HCT116 (cell line): ENCODE measurements at regions not wholly inside any gene's neighbourhood (a gene's known extent, or its start where the extent isn't known, plus 50 kb on each side); places are given as distances from the start of the nearest gene placed in this dataset.

Experiments
- ATAC-seq: fragments of 200-7000 bp; cut with Tn5 transposase; 2 replicates; pipeline ENCODE4 v1.9.1; 2020; ENCODE audit warnings: mild to moderate bottlenecking, moderate library complexity
- BruUV-seq: library from RNA; stranded (reverse); fragments of 400-500 nt; replicated peaks from 2 replicates; lab custom pipeline; 2021; lab: Mats Ljungman, UMichigan
- CTCF ChIA-PET: fragments of 300-600 bp; sonication (Branson Sonifier 250); formaldehyde crosslinking; loops from one replicate; lab custom pipeline; 2021; ENCODE audit warnings: antibody characterized with exemption; lab: Charles Lee
- POLR2A ChIA-PET: fragments of 300-600, 350-600 bp; sonication (Branson Sonifier 250); formaldehyde crosslinking; loops from one replicate; lab custom pipeline; 2021; ENCODE audit warnings: antibody characterized with exemption; lab: Charles Lee
- RAD21 ChIA-PET, 2 experiments: fragments of 300-600 bp; sonication (Branson Sonifier 250); formaldehyde crosslinking; loops; one replicate each; lab custom pipeline; 2023; ENCODE audit warnings: low total read pairs in 2 of 2; ENCODE audit not compliant: uncharacterized antibody in 2 of 2, unreplicated experiment in 2 of 2, low non-redundant PET in 1 of 2; lab: Charles Lee
- DNase-seq: peaks from one replicate; pipeline ENCODE4 v3.0.0-alpha.2; 2010; ENCODE audit warnings: low read depth, low spot score
- H2AFZ ChIP-seq: fragments of 200-600 bp; shearing (Covaris generic), sonication (generic); 2 replicates; pipeline ENCODE4 v1.6.1; 2017; ENCODE audit warnings: low read depth, mixed run types, mixed read lengths, antibody characterized with exemption, low read length; ENCODE audit not compliant: poor library complexity, severe bottlenecking
- H3K27ac ChIP-seq: 2 replicates; pipeline ENCODE4 v1.5.1; 2012; ENCODE audit warnings: low read depth, low read length
- H3K27me3 ChIP-seq: fragments of 200-600 bp; sonication (generic); 2 replicates; pipeline ENCODE4 v1.6.1; 2016; ENCODE audit warnings: mixed run types, low read length, mixed read lengths; ENCODE audit not compliant: insufficient read depth
- H3K36me3 ChIP-seq, 2 experiments: fragments of 200-500 bp in 1 of 2; fragments of 200-600 bp in 1 of 2; sonication (Bioruptor generic) in 1 of 2; sonication (generic) in 1 of 2; 2 replicates each; pipeline versions ENCODE4 v1.5.1 to v1.6.1; 2014 to 2016; ENCODE audit warnings: low read length in 2 of 2, inconsistent platforms in 1 of 2, mixed read lengths in 1 of 2, mixed run types in 1 of 2; ENCODE audit not compliant: insufficient read depth in 2 of 2, control insufficient read depth in 1 of 2
- H3K4me1 ChIP-seq, 2 experiments: fragments of 200-600 bp in 1 of 2; sonication (generic) in 1 of 2; 2 replicates each; pipeline versions ENCODE4 v1.5.1 to v1.6.1; 2012 to 2017; ENCODE audit warnings: low read length in 2 of 2, inconsistent platforms in 1 of 2, mild to moderate bottlenecking in 1 of 2, mixed read lengths in 1 of 2, mixed run types in 1 of 2, moderate library complexity in 1 of 2; ENCODE audit not compliant: insufficient read depth in 2 of 2, control insufficient read depth in 1 of 2
- H3K4me2 ChIP-seq: fragments of 200-600 bp; sonication (generic); 2 replicates; pipeline ENCODE4 v1.6.1; 2017; ENCODE audit warnings: mixed run types, low read length, mixed read lengths
- H3K4me3 ChIP-seq, 2 experiments: fragments of 200-600 bp in 1 of 2; sonication (generic) in 1 of 2; replicated peaks in 1 of 2; 2 replicates each; pipeline ENCODE4 v1.5.1; 2011 to 2016; ENCODE audit warnings: low read length in 2 of 2, control low read depth in 1 of 2, low read depth in 1 of 2, mild to moderate bottlenecking in 1 of 2, mixed read lengths in 1 of 2, mixed run types in 1 of 2
- H3K79me2 ChIP-seq: fragments of 200-600 bp; sonication (generic); 2 replicates; pipeline ENCODE4 v1.6.1; 2017; ENCODE audit warnings: mild to moderate bottlenecking, mixed run types, low read length, moderate library complexity, mixed read lengths; ENCODE audit not compliant: insufficient read depth
- H3K9ac ChIP-seq: fragments of 200-600 bp; sonication (generic); 2 replicates; pipeline ENCODE4 v1.6.1; 2016; ENCODE audit warnings: low read length, mixed read lengths
- H3K9me2 ChIP-seq: fragments of 200-600 bp; sonication (generic), shearing (Covaris generic); 2 replicates; pipeline ENCODE4 v1.6.1; 2017; ENCODE audit warnings: mixed run types, mild to moderate bottlenecking, moderate library complexity; ENCODE audit not compliant: insufficient read depth
- H3K9me3 ChIP-seq, 2 experiments: fragments of 200-500 bp in 1 of 2; fragments of 200-600 bp in 1 of 2; sonication (Bioruptor generic) in 1 of 2; sonication (generic) in 1 of 2; 2 replicates each; pipeline ENCODE4 v1.6.1; 2014 to 2017; ENCODE audit warnings: low read length in 2 of 2, mixed read lengths in 2 of 2, inconsistent platforms in 1 of 2, low read depth in 1 of 2, mild to moderate bottlenecking in 1 of 2, mixed run types in 1 of 2, moderate library complexity in 1 of 2; ENCODE audit not compliant: control insufficient read depth in 1 of 2, insufficient read depth in 1 of 2
- H4K20me1 ChIP-seq: fragments of 200-600 bp; sonication (generic), shearing (Covaris generic); 2 replicates; pipeline ENCODE4 v1.6.1; 2017; ENCODE audit warnings: mixed run types, mild to moderate bottlenecking, moderate library complexity; ENCODE audit not compliant: insufficient read depth
- CEBPB ChIP-seq: IDR thresholded peaks from 2 replicates; pipeline ENCODE4 v1.6.1; 2012; ENCODE audit warnings: low read depth
- EGR1 ChIP-seq: IDR thresholded peaks from 2 replicates; pipeline ENCODE4 v1.6.1; 2012; ENCODE audit warnings: low read depth
- ELF1 ChIP-seq: IDR thresholded peaks from 2 replicates; pipeline ENCODE4 v1.6.1; 2012; ENCODE audit warnings: low read depth, borderline replicate concordance
- EZH2 ChIP-seq: fragments of 200-600 bp; sonication (generic); IDR thresholded peaks from 2 replicates; pipeline ENCODE4 v1.6.1; 2017; ENCODE audit warnings: antibody characterized with exemption, mixed run types
- FOSL1 ChIP-seq: IDR thresholded peaks from 2 replicates; pipeline ENCODE4 v1.6.1; 2012; ENCODE audit warnings: low read depth
- MAX ChIP-seq: IDR thresholded peaks from 2 replicates; pipeline ENCODE4 v1.6.1; 2012
- POLR2AphosphoS5 ChIP-seq: IDR thresholded peaks from 2 replicates; pipeline ENCODE4 v1.6.1; 2011; ENCODE audit warnings: mild to moderate bottlenecking, low read depth, low read length, moderate library complexity
- RAD21 ChIP-seq: IDR thresholded peaks from 2 replicates; pipeline ENCODE4 v1.6.1; 2012; ENCODE audit warnings: low read depth, mild to moderate bottlenecking
- TCF7L2 ChIP-seq: IDR thresholded peaks from 2 replicates; pipeline ENCODE4 v1.7.0; 2011; ENCODE audit warnings: borderline replicate concordance, inconsistent platforms; ENCODE audit not compliant: insufficient read depth, insufficient read length; ENCODE audit errors: extremely low read depth
- ZFX ChIP-seq: fragments of 450-650 bp; IDR thresholded peaks from 2 replicates; pipeline ENCODE4 v1.6.1; 2017
- intact Hi-C: fragments of 100-400 bp; cut with micrococcal nuclease; formaldehyde crosslinking; loops from 2 replicates; pipeline ENCODE4 v1.10.0; 2022
- TF ChIP-seq, protein P1 (sequence below), 3 experiments: fragments of 200-600 bp in 1 of 3; sonication (generic) in 1 of 3; IDR thresholded peaks in 2 of 3; conservative IDR thresholded peaks in 1 of 3; 2 replicates each; pipeline ENCODE4 v1.5.1; 2012 to 2017; ENCODE audit warnings: low read depth in 2 of 3, low read length in 2 of 3, antibody characterized with exemption in 1 of 3, borderline replicate concordance in 1 of 3, control low read depth in 1 of 3, mild to moderate bottlenecking in 1 of 3, mixed read lengths in 1 of 3, mixed run types in 1 of 3, moderate library complexity in 1 of 3; ENCODE audit not compliant: insufficient read depth in 1 of 3
- TF ChIP-seq, protein P2 (sequence below): IDR thresholded peaks from 2 replicates; pipeline ENCODE4 v1.6.1; 2011; ENCODE audit warnings: mild to moderate bottlenecking, low read length, moderate library complexity; ENCODE audit not compliant: insufficient replicate concordance; ENCODE audit errors: extremely low read depth
- TF ChIP-seq, protein P3 (sequence below): IDR thresholded peaks from 2 replicates; pipeline ENCODE4 v1.6.1; 2012; ENCODE audit warnings: low read depth

DNA sequence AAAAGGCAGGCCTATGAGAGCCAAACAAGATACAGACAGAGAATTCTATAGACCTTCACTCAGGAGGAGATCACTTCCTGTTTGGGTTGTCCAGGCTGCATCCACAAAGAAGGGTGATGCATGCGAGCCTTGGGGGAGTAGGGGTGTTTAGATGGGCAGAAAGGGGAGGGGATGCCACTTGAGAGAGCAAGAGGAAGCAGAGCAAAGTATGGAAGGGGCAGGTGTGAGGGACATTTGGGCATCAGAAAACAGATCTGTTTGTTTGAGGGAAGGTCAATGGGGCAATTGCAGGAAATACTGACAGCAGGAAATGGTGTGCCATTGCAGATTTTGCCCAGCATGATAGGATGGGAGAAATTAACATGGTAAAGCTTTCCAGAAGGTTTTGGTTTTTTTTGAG is 146.4 kb upstream of the FOXN3 start:
- Histone ChIP-seq H3K79me2 (no peaks in the 10 kb centered on the region), H3K27me3 (no peaks in the 10 kb centered on the region), H3K9ac (no peak overlapping the region)
- RAD21 ChIA-PET: no interaction called here
- no peak for TF ChIP-seq MAX
- TF ChIP-seq CEBPB: no peak
- TF ChIP-seq EGR1: no peak
- no peak for TF ChIP-seq ZFX
- TF ChIP-seq RAD21: no peak
- no peak for TF ChIP-seq ELF1
- no peak for TF ChIP-seq TCF7L2
- no peak for TF ChIP-seq EZH2
- TF ChIP-seq, protein P1, sequence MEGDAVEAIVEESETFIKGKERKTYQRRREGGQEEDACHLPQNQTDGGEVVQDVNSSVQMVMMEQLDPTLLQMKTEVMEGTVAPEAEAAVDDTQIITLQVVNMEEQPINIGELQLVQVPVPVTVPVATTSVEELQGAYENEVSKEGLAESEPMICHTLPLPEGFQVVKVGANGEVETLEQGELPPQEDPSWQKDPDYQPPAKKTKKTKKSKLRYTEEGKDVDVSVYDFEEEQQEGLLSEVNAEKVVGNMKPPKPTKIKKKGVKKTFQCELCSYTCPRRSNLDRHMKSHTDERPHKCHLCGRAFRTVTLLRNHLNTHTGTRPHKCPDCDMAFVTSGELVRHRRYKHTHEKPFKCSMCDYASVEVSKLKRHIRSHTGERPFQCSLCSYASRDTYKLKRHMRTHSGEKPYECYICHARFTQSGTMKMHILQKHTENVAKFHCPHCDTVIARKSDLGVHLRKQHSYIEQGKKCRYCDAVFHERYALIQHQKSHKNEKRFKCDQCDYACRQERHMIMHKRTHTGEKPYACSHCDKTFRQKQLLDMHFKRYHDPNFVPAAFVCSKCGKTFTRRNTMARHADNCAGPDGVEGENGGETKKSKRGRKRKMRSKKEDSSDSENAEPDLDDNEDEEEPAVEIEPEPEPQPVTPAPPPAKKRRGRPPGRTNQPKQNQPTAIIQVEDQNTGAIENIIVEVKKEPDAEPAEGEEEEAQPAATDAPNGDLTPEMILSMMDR (IDR thresholded peaks at IDR 0.05 in 2 of 3, conservative IDR thresholded peaks at IDR 0.05 in 1 of 3; ENCODE audit: borderline replicate concordance in 1 of 3, insufficient read depth in 1 of 3, low read depth in 2 of 3, low read length in 2 of 3): no peak
- TF ChIP-seq FOSL1: no peak
- no peak for TF ChIP-seq POLR2AphosphoS5
- TF ChIP-seq, protein P2, sequence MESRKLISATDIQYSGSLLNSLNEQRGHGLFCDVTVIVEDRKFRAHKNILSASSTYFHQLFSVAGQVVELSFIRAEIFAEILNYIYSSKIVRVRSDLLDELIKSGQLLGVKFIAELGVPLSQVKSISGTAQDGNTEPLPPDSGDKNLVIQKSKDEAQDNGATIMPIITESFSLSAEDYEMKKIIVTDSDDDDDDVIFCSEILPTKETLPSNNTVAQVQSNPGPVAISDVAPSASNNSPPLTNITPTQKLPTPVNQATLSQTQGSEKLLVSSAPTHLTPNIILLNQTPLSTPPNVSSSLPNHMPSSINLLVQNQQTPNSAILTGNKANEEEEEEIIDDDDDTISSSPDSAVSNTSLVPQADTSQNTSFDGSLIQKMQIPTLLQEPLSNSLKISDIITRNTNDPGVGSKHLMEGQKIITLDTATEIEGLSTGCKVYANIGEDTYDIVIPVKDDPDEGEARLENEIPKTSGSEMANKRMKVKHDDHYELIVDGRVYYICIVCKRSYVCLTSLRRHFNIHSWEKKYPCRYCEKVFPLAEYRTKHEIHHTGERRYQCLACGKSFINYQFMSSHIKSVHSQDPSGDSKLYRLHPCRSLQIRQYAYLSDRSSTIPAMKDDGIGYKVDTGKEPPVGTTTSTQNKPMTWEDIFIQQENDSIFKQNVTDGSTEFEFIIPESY: no peak
- TF ChIP-seq, protein P3, sequence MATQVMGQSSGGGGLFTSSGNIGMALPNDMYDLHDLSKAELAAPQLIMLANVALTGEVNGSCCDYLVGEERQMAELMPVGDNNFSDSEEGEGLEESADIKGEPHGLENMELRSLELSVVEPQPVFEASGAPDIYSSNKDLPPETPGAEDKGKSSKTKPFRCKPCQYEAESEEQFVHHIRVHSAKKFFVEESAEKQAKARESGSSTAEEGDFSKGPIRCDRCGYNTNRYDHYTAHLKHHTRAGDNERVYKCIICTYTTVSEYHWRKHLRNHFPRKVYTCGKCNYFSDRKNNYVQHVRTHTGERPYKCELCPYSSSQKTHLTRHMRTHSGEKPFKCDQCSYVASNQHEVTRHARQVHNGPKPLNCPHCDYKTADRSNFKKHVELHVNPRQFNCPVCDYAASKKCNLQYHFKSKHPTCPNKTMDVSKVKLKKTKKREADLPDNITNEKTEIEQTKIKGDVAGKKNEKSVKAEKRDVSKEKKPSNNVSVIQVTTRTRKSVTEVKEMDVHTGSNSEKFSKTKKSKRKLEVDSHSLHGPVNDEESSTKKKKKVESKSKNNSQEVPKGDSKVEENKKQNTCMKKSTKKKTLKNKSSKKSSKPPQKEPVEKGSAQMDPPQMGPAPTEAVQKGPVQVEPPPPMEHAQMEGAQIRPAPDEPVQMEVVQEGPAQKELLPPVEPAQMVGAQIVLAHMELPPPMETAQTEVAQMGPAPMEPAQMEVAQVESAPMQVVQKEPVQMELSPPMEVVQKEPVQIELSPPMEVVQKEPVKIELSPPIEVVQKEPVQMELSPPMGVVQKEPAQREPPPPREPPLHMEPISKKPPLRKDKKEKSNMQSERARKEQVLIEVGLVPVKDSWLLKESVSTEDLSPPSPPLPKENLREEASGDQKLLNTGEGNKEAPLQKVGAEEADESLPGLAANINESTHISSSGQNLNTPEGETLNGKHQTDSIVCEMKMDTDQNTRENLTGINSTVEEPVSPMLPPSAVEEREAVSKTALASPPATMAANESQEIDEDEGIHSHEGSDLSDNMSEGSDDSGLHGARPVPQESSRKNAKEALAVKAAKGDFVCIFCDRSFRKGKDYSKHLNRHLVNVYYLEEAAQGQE: no peak
- TF ChIP-seq, all 23 proteins: peak for 0
- H3K36me3 ChIP-seq: no peaks in the 10 kb centered on the region
- ChIA-PET CTCF (no interaction called here), POLR2A (no interaction called here)
- no peaks in the 10 kb centered on the region for H3K9me3 ChIP-seq
- no peak overlapping the region for H2AFZ ChIP-seq
- DNase-seq (no peak), ATAC-seq (no peak)
- intact Hi-C loops: no loop called here
- H3K9me2 ChIP-seq: no peaks in the 10 kb centered on the region
- H4K20me1 ChIP-seq: no peaks in the 10 kb centered on the region
- H3K4me1 ChIP-seq: no peaks in the 10 kb centered on the region
- no TSS peak for BruUV-seq
- no peak overlapping the region for H3K4me3 ChIP-seq
- no peak overlapping the region for H3K4me2 ChIP-seq
- H3K27ac ChIP-seq: no peak overlapping the region
